Astrocyte (in vitro differentiated cells and primary cell): ENCODE measurements at regions not wholly inside any gene's neighbourhood (a gene's known extent, or its start where the extent isn't known, plus 50 kb on each side); places are given as distances from the start of the nearest gene placed in this dataset.
"Not testable (repeated sequence)": the region's sequence is repeated elsewhere in the genome, so short reads cannot be mapped to it uniquely, and the experiment has no call there.

Experiments used
- DNase-seq: peaks from one replicate; pipeline ENCODE4 v3.0.0-alpha.2; 2010; ENCODE audit warnings: low read depth
- FAIRE-seq: peaks from 2 replicates; lab custom pipeline; 2011; peaks lifted over from hg19 to GRCh38; lab: Jason Lieb, UNC
- H2AFZ ChIP-seq: 2 replicates; pipeline ENCODE4 v1.6.0; 2012; ENCODE audit warnings: low read depth, low read length, inconsistent platforms
- H3K27ac ChIP-seq: 2 replicates; pipeline ENCODE4 v1.5.1; 2011; ENCODE audit warnings: low read depth, low read length, inconsistent platforms
- H3K27me3 ChIP-seq: 2 replicates; pipeline ENCODE4 v1.6.0; 2011; ENCODE audit warnings: low read length, inconsistent platforms; ENCODE audit not compliant: insufficient read depth
- H3K36me3 ChIP-seq: 2 replicates; pipeline ENCODE4 v1.5.1; 2011; ENCODE audit warnings: low read length, inconsistent platforms; ENCODE audit not compliant: insufficient read depth
- H3K4me1 ChIP-seq: 2 replicates; pipeline ENCODE4 v1.5.1; 2011; ENCODE audit warnings: low read length, inconsistent platforms; ENCODE audit not compliant: insufficient read depth
- H3K4me2 ChIP-seq: 2 replicates; pipeline ENCODE4 v1.6.0; 2012; ENCODE audit warnings: low read length, inconsistent platforms
- H3K4me3 ChIP-seq: 2 replicates; pipeline ENCODE4 v1.5.1; 2011; ENCODE audit warnings: low read depth, mild to moderate bottlenecking, low read length, inconsistent platforms; ENCODE audit not compliant: insufficient read depth
- H3K79me2 ChIP-seq: 2 replicates; pipeline ENCODE4 v1.6.0; 2012; ENCODE audit warnings: mild to moderate bottlenecking, low read length, inconsistent platforms; ENCODE audit not compliant: insufficient read depth
- H3K9ac ChIP-seq: 2 replicates; pipeline ENCODE4 v1.6.0; 2012; ENCODE audit warnings: mild to moderate bottlenecking, low read length, inconsistent platforms
- H3K9me3 ChIP-seq: 2 replicates; pipeline ENCODE4 v1.5.1; 2012; ENCODE audit warnings: low read depth, mild to moderate bottlenecking, low read length, inconsistent platforms; ENCODE audit not compliant: insufficient read depth
- H4K20me1 ChIP-seq: 2 replicates; pipeline ENCODE4 v1.6.0; 2012; ENCODE audit warnings: low read length, inconsistent platforms; ENCODE audit not compliant: insufficient read depth
- H3K27ac Mint-ChIP-seq: one replicate; pipeline ENCODE4 v1.8.0; 2021; ENCODE audit warnings: mild to moderate bottlenecking, mixed read lengths; ENCODE audit not compliant: unreplicated experiment
- H3K27me3 Mint-ChIP-seq: one replicate; pipeline ENCODE4 v1.8.0; 2021; ENCODE audit warnings: low read depth, mixed read lengths; ENCODE audit not compliant: unreplicated experiment
- H3K36me3 Mint-ChIP-seq: one replicate; pipeline ENCODE4 v1.8.0; 2021; ENCODE audit warnings: low read depth, mixed read lengths; ENCODE audit not compliant: unreplicated experiment
- H3K4me1 Mint-ChIP-seq: one replicate; pipeline ENCODE4 v1.8.0; 2021; ENCODE audit warnings: low read depth, mixed read lengths; ENCODE audit not compliant: unreplicated experiment
- H3K4me3 Mint-ChIP-seq: one replicate; pipeline ENCODE4 v1.8.0; 2021; ENCODE audit warnings: mild to moderate bottlenecking, moderate library complexity, mixed read lengths; ENCODE audit not compliant: unreplicated experiment
- H3K9me3 Mint-ChIP-seq: one replicate; pipeline ENCODE4 v1.8.0; 2021; ENCODE audit warnings: mild to moderate bottlenecking, mixed read lengths; ENCODE audit not compliant: unreplicated experiment
- EZH2 ChIP-seq: IDR thresholded peaks from 2 replicates; pipeline ENCODE4 v1.6.1; 2012; ENCODE audit warnings: mild to moderate bottlenecking, low read length, inconsistent platforms; ENCODE audit not compliant: insufficient read depth
- TF ChIP-seq, protein P1 (sequence below): IDR thresholded peaks from 2 replicates; pipeline ENCODE4 v1.5.1; 2011; ENCODE audit warnings: low read depth, mild to moderate bottlenecking, inconsistent platforms, low read length, moderate library complexity; ENCODE audit not compliant: insufficient read depth

DNA sequence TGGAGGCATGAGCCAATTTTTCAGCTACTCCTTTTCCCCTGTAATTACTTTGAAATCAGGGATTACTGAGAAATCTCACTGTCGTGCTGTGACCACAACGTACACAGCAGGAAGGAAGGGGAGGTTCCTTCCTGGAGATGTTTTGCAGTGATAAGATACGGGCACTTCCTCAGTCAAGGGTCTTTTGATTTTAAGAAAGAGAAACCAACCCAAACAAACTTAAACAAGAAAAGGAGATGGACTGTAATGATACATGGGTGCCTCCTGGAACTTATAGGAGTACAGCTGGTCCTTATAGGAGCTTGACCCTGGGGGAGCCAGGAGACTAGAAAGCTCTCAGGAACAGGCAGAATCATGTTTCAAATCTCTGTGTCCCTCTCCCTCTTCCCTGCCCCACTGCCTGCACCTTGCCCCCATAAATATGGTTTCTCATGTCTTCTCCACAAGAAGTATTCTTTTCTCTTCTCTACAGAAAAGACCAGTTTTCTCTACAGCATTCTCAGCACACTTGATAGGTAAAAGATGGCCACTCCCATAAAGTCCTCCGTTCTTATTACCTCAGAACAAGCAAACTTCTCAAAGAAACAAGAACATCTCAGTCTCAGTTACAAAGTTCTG, 281.1 kb upstream of the AMIGO2 start:
- no peaks in the 10 kb centered on the region for H3K4me1 ChIP-seq
- Mint-ChIP-seq H3K4me3 (no peak overlapping the region), H3K4me1 (peaks cover 4% of the 10 kb centered on the region), H3K27me3 (no peaks in the 10 kb centered on the region), H3K27ac (no peak overlapping the region), H3K9me3 (peaks cover 1% of the 10 kb centered on the region), H3K36me3 (no peaks in the 10 kb centered on the region)
- H2AFZ ChIP-seq: peak overlapping the region; percentile 13
- H3K9me3 ChIP-seq: no peaks in the 10 kb centered on the region
- no peaks in the 10 kb centered on the region for H4K20me1 ChIP-seq
- DNase-seq (no peak), FAIRE-seq (no peak)
- no peak overlapping the region for H3K4me3 ChIP-seq
- H3K27me3 ChIP-seq: no peaks in the 10 kb centered on the region
- no peak overlapping the region for H3K9ac ChIP-seq
- H3K36me3 ChIP-seq: no peaks in the 10 kb centered on the region
- H3K4me2 ChIP-seq: peak overlapping the region; percentile 25
- H3K79me2 ChIP-seq: no peaks in the 10 kb centered on the region
- no peak for TF ChIP-seq EZH2
- H3K27ac ChIP-seq: no peak overlapping the region

DNA sequence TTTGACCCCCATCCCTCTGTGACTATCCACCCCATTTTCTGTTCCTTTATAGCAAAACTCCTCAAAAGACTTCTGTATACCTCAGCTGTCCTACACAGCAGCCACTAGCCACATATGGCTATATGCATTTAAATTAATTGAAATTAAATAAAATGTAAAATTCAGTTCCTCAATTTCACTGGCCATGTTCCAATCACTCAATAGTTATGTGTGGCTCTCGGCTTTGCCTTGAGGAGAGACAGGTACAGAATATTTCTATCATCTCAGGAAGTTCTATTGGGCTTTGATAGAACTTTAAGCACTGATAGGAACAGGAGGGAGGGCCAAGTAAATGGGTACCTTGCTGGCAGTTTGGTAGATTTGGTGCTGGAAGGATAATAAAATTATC, 280.3 kb upstream of the AMIGO2 start:
- H3K27ac Mint-ChIP-seq: no peak overlapping the region

DNA sequence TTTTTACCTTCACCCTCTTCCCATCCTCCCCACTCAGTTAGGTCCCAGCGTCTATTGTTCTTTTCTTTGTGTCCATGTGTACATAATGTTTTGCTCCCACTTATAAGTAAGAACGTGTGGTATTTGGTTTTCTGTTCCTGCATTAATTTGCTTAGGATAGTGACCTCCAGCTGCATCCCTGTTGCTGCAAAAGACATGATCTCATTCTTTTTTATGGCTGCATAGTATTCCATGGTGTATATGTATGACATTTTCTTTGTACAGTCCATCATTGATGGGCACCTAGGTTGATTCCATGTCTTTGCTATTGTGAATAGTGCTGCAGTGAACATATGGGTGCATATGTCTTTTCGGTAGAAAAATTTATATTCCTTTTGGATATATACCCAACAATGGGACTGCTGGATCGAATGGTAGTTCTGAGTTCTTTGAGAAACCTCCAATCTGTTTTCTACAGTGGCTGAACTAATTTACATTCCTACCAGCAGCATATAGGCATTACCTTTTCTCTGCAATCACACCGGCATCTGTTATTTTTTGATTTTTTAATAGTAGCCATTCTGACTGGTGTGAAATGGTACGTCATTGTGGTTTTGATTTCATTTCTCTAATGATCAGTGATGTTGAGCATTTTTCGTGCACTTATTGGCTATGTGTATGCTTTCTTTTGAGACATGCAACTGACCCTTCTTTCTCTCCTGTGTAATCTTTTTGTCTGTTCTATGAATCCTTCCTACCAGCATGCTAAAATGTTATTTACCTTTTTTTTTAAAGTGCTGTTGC, 279.7 kb upstream of the AMIGO2 start:
- H3K4me1 Mint-ChIP-seq: peaks cover 4% of the 10 kb centered on the region
- Histone ChIP-seq H3K9me3 (no peaks in the 10 kb centered on the region), H3K9ac (no peak overlapping the region), H3K4me1 (no peaks in the 10 kb centered on the region), H4K20me1 (no peaks in the 10 kb centered on the region), H3K27ac (no peak overlapping the region), H2AFZ (no peak overlapping the region), H3K79me2 (no peaks in the 10 kb centered on the region), H3K4me3 (no peak overlapping the region), H3K36me3 (no peaks in the 10 kb centered on the region), H3K27me3 (no peaks in the 10 kb centered on the region), H3K4me2 (no peak overlapping the region)
- no peak for DNase-seq
- no peaks in the 10 kb centered on the region for H3K36me3 Mint-ChIP-seq
- H3K9me3 Mint-ChIP-seq: peaks cover 1% of the 10 kb centered on the region
- FAIRE-seq: no peak
- H3K4me3 Mint-ChIP-seq: no peak overlapping the region
- H3K27ac Mint-ChIP-seq: no peak overlapping the region
- H3K27me3 Mint-ChIP-seq: no peaks in the 10 kb centered on the region
- TF ChIP-seq, protein P1, sequence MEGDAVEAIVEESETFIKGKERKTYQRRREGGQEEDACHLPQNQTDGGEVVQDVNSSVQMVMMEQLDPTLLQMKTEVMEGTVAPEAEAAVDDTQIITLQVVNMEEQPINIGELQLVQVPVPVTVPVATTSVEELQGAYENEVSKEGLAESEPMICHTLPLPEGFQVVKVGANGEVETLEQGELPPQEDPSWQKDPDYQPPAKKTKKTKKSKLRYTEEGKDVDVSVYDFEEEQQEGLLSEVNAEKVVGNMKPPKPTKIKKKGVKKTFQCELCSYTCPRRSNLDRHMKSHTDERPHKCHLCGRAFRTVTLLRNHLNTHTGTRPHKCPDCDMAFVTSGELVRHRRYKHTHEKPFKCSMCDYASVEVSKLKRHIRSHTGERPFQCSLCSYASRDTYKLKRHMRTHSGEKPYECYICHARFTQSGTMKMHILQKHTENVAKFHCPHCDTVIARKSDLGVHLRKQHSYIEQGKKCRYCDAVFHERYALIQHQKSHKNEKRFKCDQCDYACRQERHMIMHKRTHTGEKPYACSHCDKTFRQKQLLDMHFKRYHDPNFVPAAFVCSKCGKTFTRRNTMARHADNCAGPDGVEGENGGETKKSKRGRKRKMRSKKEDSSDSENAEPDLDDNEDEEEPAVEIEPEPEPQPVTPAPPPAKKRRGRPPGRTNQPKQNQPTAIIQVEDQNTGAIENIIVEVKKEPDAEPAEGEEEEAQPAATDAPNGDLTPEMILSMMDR: no peak
- no peak for TF ChIP-seq EZH2

More for the DNA sequence above, 280.3 kb upstream of the AMIGO2 start:
- H3K27me3 ChIP-seq: no peaks in the 10 kb centered on the region
- H3K4me3 ChIP-seq: no peak overlapping the region
- no peak overlapping the region for H3K27ac ChIP-seq
- Mint-ChIP-seq H3K4me3 (no peak overlapping the region), H3K36me3 (no peaks in the 10 kb centered on the region), H3K9me3 (no peaks in the 10 kb centered on the region), H3K4me1 (peaks cover 4% of the 10 kb centered on the region), H3K27me3 (no peaks in the 10 kb centered on the region)
- TF ChIP-seq EZH2: no peak
- TF ChIP-seq, protein P1: no peak
- H3K4me1 ChIP-seq: no peaks in the 10 kb centered on the region
- H3K36me3 ChIP-seq: no peaks in the 10 kb centered on the region
- H4K20me1 ChIP-seq: no peaks in the 10 kb centered on the region
- no peak overlapping the region for H3K9ac ChIP-seq
- FAIRE-seq (no peak), DNase-seq (no peak)
- no peak overlapping the region for H2AFZ ChIP-seq
- no peaks in the 10 kb centered on the region for H3K79me2 ChIP-seq
- H3K4me2 ChIP-seq: no peak overlapping the region
- no peaks in the 10 kb centered on the region for H3K9me3 ChIP-seq

DNA sequence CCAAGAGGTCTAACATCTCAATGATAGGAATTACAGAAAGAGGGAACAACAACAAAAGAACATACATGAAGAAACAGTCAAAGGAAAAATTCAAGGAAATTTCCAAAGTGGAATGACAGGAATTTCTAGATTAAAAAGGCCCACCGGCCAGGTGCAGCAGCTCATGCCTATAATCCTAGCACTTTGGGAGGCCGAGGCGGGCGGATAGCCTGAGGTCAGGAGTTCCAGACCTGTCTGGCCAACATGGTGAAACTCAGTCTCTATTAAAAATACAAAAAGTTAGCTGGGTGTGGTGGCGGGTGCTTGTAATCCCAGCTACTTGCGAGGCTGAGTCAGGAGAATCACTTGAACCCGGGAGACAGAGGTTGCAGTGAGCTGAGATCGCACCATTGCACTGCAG, 277.2 kb upstream of the AMIGO2 start:
- H3K9me3 ChIP-seq, H3K79me2 ChIP-seq, H2AFZ ChIP-seq, H3K9ac ChIP-seq, FAIRE-seq, H3K9me3 Mint-ChIP-seq, H3K27ac Mint-ChIP-seq, H3K4me3 Mint-ChIP-seq, H3K27ac ChIP-seq, H3K36me3 Mint-ChIP-seq, DNase-seq, H3K27me3 Mint-ChIP-seq, H3K36me3 ChIP-seq, H3K4me3 ChIP-seq, H3K4me1 Mint-ChIP-seq, H3K4me2 ChIP-seq, H3K4me1 ChIP-seq, H4K20me1 ChIP-seq, H3K27me3 ChIP-seq: not testable (repeated sequence)
